Fibroblast of mammary gland (primary cell): ENCODE measurements at regions not wholly inside any gene's neighbourhood (a gene's known extent, or its start where the extent isn't known, plus 50 kb on each side); places are given as distances from the start of the nearest gene placed in this dataset.
"Not testable (repeated sequence)": the region's sequence is repeated elsewhere in the genome, so short reads cannot be mapped to it uniquely, and the experiment has no call there.

ENCODE experiments used
- DNase-seq: peaks from one replicate; pipeline ENCODE4 v3.0.0-alpha.2; 2010; ENCODE audit warnings: low read depth
- H3K4me3 ChIP-seq: 2 replicates; pipeline ENCODE4 v1.5.1; 2011; ENCODE audit warnings: low read depth, mild to moderate bottlenecking, low read length, moderate library complexity; ENCODE audit not compliant: control insufficient read depth
- CTCF ChIP-seq: conservative IDR thresholded peaks from 2 replicates; pipeline ENCODE4 v1.5.1; 2011; ENCODE audit warnings: low read depth, low read length, inconsistent platforms; ENCODE audit not compliant: control insufficient read depth, insufficient read depth

GRCh38 chr2:128512379-128513115 is 193.9 kb upstream of the HS6ST1 start:
- DNase-seq, result no peak
- no peak for TF ChIP-seq CTCF
- H3K4me3 ChIP-seq, result no peak overlapping the region

- no peak overlapping the region for H3K4me3 ChIP-seq
- no peak for TF ChIP-seq CTCF
- DNase-seq, result no peak
Observed at GRCh38 chr2:128513116-128513960, 194.7 kb upstream of the HS6ST1 start.

- no peak overlapping the region for H3K4me3 ChIP-seq
- TF ChIP-seq CTCF, result no peak
- no peak for DNase-seq
Observed at GRCh38 chr2:128513961-128514283, 195.3 kb upstream of the HS6ST1 start.

- no peak overlapping the region for H3K4me3 ChIP-seq
- no peak for DNase-seq
Observed at GRCh38 chr2:128514555-128514955, 195.9 kb upstream of the HS6ST1 start.

GRCh38 chr2:128516938-128517337 is 198.3 kb upstream of the HS6ST1 start:
- DNase-seq, result no peak
- TF ChIP-seq CTCF, result no peak
- no peak overlapping the region for H3K4me3 ChIP-seq

More at GRCh38 chr2:128514555-128514955, 195.9 kb upstream of the HS6ST1 start:
- no peak for TF ChIP-seq CTCF

- not testable (repeated sequence) for DNase-seq
Observed at GRCh38 chr2:128519028-128519427, 200.4 kb upstream of the HS6ST1 start.

GRCh38 chr2:128519517-128520215 is 201.0 kb upstream of the HS6ST1 start:
- no peak for DNase-seq
- TF ChIP-seq CTCF, result no peak

More at GRCh38 chr2:128519028-128519427, 200.4 kb upstream of the HS6ST1 start:
- H3K4me3 ChIP-seq, result not testable (repeated sequence)

More at GRCh38 chr2:128519517-128520215, 201.0 kb upstream of the HS6ST1 start:
- no peak overlapping the region for H3K4me3 ChIP-seq
